ENCODE measurements at regions not wholly inside any gene's neighbourhood (a gene's known extent, or its start where the extent isn't known, plus 50 kb on each side); places are given as distances from the start of the nearest gene placed in this dataset.

DNA sequence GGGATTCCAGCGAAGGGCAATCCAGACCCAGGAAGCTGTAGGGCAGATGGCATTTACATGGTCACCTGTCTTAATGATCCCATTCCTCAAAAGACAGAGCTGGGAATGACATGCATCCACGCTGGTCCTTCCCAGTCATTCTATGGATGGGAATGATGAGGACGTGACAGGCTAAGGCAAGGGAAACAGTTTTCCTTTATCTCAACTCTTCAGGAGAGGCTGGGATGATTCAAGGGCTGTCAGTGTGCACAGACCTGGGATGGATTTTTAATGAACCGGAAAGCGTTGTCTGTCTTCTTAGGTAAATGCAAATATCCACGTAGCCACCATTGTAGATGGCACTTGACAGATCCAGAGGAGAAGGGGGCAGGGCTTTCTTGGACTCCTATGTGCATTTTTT lies 483.2 kb upstream of the EEF2KMT start:
- DNase-seq (ENCODE audit: low read depth), result no peak
- no peak overlapping the region for H3K4me3 ChIP-seq (ENCODE audit: low read length)
- no peak for TF ChIP-seq CTCF (conservative IDR thresholded peaks at IDR 0.05; ENCODE audit: low read depth, low read length)

DNA sequence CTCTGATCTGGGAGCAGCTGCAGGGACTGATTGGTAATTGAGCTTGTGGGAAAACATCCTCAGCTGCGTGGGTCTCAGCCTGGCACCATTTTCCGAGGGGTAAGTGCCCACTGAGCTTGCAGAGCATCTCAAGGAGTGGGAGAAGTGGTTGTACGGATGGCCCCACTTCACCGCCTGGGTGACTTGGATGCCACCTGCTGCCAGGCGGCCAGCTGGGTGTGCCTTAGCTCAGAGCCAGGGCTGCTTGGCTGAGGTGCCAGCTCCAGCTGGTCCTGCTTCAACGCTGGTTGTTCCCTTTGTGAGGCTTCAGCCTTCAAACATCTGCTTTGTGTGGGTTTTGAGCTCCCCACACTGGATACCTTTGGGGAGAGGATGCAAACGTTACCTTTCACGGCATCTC lies 482.7 kb upstream of the EEF2KMT start:
- no peak overlapping the region for H3K4me3 ChIP-seq (ENCODE audit: low read length)
- no peak for TF ChIP-seq CTCF (conservative IDR thresholded peaks at IDR 0.05; ENCODE audit: low read depth, low read length)
- DNase-seq (ENCODE audit: low read depth), result no peak

GRCh38 chr16:5578980-5579379 lies 481.4 kb upstream of the EEF2KMT start:
- no peak for DNase-seq (ENCODE audit: low read depth)
- TF ChIP-seq CTCF (conservative IDR thresholded peaks at IDR 0.05; ENCODE audit: low read depth, low read length), result no peak
- H3K4me3 ChIP-seq (ENCODE audit: low read length), result no peak overlapping the region

DNA sequence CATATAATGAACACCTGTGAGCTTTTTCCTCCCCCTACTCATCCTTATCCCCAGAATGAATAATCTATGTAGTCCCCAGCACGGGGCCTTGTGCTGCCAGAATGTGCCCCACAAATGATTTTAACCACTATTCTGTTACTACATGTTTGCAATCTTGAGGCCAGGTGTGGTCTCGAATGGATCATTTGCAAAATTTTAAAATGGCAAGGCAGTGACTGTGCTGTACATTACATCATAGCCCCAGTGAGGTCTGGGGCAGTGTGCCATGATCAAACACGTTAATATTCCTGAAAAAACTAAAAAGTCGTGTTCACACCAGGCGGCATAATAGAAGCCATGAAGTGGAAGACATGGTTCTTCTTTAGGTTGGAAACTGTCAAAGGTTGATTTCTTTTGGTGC lies 479.9 kb upstream of the EEF2KMT start:
- no peak for TF ChIP-seq CTCF (conservative IDR thresholded peaks at IDR 0.05; ENCODE audit: low read depth, low read length)
- no peak for DNase-seq (ENCODE audit: low read depth)
- no peak overlapping the region for H3K4me3 ChIP-seq (ENCODE audit: low read length)

DNA sequence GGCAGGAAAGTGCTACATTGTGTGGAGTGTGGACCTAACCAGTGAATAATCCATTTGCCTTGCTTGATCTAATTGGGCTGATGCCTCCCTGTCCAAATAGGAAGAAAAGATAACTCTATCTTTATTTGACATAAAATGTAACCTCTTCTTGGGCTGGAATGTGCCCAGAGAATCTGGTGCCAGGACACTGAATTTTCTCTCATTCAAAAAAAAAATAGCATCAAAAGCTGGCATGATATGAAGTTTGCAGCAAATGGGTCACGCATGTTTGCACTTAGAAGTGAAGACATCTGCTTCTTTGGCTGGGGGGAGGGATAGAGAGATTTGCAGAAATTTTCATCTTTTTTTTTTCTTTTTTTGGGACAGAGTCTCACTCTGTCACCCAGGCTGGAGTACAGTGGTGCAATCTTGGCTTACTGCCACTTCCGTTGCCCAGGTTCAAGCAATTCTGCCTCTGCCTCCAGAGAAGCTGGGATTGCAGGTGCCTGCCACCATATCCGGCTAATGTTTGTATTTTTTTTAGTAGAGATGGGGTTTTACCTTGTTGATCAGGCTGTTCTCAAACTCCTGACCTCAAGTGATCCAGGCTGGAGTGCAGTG lies 478.2 kb upstream of the EEF2KMT start:
- no peak for TF ChIP-seq CTCF (conservative IDR thresholded peaks at IDR 0.05; ENCODE audit: low read depth, low read length)
- no peak for DNase-seq (ENCODE audit: low read depth)
- no peak overlapping the region for H3K4me3 ChIP-seq (ENCODE audit: low read length)

DNA sequence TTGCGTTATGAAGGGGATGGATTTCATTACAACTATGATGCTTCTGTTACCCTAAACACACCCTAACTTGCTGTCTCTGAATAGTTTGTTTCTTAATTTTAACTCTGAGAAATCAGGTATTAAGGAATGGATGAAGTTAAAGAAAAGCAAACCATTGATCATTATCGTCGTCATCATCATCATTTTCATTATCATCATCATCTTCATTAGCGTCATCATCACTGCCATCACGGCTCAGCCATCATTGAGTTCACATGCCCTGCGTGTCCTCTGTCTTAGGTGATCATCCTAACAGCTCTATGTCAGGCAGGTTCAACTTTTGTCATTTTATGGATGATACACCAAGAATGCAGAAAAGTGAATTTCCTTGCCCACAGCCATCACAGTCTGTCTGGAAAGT lies 477.5 kb upstream of the EEF2KMT start:
- DNase-seq (ENCODE audit: low read depth), result no peak
- H3K4me3 ChIP-seq (ENCODE audit: low read length), result no peak overlapping the region
- no peak for TF ChIP-seq CTCF (conservative IDR thresholded peaks at IDR 0.05; ENCODE audit: low read depth, low read length)

DNA sequence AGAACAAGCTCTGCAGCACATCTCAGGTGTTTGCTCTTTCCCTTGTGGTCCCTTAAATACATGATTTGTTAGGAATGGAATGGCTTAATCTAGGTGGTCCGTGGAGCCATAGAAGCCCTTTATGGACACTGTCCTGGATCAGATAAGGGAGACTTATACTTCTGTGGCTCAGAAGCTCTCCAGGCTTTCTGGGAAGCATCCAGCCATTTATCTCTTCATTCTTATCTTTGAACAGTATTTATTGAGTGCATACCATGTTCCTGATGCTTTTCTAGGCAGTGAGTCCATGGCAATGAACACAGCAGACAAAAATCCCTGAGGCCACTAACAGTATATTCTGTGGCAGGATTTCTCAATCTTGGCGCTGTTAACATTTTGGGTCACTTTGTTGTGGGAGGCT lies 474.5 kb upstream of the EEF2KMT start:
- DNase-seq (ENCODE audit: low read depth), result no peak
- no peak overlapping the region for H3K4me3 ChIP-seq (ENCODE audit: low read length)
- no peak for TF ChIP-seq CTCF (conservative IDR thresholded peaks at IDR 0.05; ENCODE audit: low read depth, low read length)
